SKM-1 treated with dmso at 0.1 percent for 144 hours (cell line): ENCODE measurements at regions not wholly inside any gene's neighbourhood (a gene's known extent, or its start where the extent isn't known, plus 50 kb on each side); places are given as distances from the start of the nearest gene placed in this dataset.
"Not testable (repeated sequence)": the region's sequence is repeated elsewhere in the genome, so short reads cannot be mapped to it uniquely, and the experiment has no call there.

Experiments used
- DNase-seq: peaks from one replicate; lab custom pipeline; 2025; ENCODE audit not compliant: unreplicated experiment; lab: John Stamatoyannopoulos, UW

- DNase-seq = no peak
Observed at GRCh38 chr1:64358692-64359091, 111.2 kb upstream of the CACHD1 start.

DNA sequence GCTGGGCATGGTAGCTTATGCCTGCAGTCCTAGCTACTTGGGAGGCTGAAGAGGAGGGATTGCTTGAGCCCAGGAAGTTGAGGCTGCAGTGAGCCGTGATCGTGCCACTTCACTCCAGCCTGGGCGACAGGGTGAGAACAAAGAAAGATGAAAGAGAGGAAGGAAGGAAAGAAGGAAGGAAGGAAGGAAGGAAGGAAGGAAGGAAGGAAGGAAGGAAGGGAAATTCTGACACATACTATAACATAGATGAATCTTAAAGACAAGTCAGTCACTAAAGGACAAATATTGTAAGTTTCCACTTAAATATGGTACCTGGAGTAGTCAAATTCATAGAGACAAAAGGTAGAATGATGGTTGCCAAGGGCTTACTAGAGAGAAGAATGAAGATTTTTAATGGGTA, 108.0 kb upstream of the CACHD1 start:
- no peak for DNase-seq

GRCh38 chr1:64363111-64363510, 106.8 kb upstream of the CACHD1 start:
- no peak for DNase-seq

- DNase-seq = no peak
Observed at GRCh38 chr1:64363616-64364015, 106.3 kb upstream of the CACHD1 start.

GRCh38 chr1:64366821-64367220, 103.1 kb upstream of the CACHD1 start:
- DNase-seq = no peak

GRCh38 chr1:64368344-64368743, 101.6 kb upstream of the CACHD1 start:
- DNase-seq = no peak

- DNase-seq = no peak
Observed at GRCh38 chr1:64378826-64379225, 91.1 kb upstream of the CACHD1 start.

GRCh38 chr1:64387389-64388285, 82.3 kb upstream of the CACHD1 start:
- no peak for DNase-seq

GRCh38 chr1:64388336-64388735, 81.6 kb upstream of the CACHD1 start:
- no peak for DNase-seq

GRCh38 chr1:64392109-64392508, 77.8 kb upstream of the CACHD1 start:
- no peak for DNase-seq

DNA sequence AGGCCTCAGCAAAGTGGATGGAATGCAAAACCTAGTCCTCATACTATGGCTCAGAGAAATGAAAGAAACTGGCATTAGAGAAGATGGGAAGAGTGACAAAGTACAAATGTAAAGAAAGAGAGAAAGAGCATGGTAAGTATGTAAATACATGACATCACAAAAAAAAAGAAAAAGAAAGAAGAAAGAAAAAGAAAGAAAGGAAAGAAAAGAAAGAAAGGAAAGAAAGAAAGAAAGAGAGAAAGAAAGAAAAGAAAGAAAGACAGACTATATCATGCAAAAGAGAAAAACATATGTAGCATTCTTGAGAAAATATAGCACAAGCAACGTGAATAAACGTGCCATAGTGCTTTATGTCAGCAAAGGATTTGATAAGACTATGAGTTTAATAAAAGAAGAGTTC, 76.1 kb upstream of the CACHD1 start:
- DNase-seq = no peak

- DNase-seq = no peak
Observed at GRCh38 chr1:64396817-64397216, 73.1 kb upstream of the CACHD1 start.

DNA sequence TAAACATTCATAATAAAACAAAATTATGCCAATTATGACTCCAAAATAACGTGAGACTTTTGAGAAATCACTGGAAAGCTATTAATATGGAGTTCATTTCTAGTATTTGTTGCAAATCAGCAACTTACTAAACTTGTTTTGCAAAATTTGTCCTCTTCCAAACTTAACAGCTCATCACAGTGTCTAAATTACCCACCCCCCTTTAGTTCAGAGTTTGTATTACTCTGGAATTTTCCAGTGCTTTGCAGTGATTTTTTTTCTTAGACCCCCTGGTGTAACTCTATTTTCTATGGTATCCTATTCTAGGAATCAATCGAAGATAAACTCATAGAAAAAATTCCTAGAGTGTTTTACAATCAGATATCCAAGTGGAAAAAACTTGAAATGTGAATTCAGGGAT, 72.4 kb upstream of the CACHD1 start:
- DNase-seq = no peak

DNA sequence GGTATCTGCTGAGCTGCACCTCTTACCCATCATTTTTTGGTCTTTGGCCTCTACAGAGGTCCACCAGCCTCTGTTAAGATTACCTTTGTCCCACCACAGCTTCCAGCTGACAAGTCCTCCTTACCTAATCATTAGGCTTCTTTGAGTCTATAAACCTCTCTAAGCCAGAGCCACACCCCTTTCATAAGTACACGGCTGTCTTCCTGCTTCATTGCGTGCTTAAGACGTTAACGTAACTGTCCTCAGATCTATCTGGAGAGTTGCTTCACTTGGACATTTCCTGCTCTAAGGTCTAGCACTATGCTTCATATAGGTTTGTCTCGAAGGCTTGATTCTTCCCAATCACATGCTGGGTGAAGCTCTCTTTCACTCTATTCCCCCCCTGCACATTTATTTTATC, 71.0 kb upstream of the CACHD1 start:
- no peak for DNase-seq

- no peak for DNase-seq
Observed at GRCh38 chr1:64401285-64401684, 68.6 kb upstream of the CACHD1 start.

DNA sequence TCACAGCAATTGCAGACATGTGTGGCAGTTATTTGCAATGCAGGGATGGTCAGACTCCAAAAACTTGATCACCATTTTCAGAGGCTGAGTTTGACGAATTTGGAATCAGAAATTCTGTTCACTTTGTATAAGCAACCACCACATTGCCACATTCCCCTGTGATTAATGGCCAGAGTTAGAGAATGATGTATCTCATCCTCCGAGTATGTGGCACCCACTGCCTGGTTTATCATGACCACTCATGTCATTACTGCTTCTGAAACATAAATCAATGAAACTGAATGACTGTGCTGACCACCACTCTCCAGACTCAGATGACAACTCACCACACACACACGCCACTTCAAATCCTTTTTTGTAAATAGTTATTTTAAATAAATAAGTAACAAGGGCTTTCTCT, 66.6 kb upstream of the CACHD1 start:
- no peak for DNase-seq

- no peak for DNase-seq
Observed at GRCh38 chr1:64404202-64404601, 65.7 kb upstream of the CACHD1 start.

GRCh38 chr1:64405833-64406232, 64.1 kb upstream of the CACHD1 start:
- no peak for DNase-seq

GRCh38 chr1:64410217-64410616, 59.7 kb upstream of the CACHD1 start:
- no peak for DNase-seq

GRCh38 chr1:64414855-64415546, 54.9 kb upstream of the CACHD1 start:
- not testable (repeated sequence) for DNase-seq

GRCh38 chr1:64417803-64418202, 52.1 kb upstream of the CACHD1 start:
- no peak for DNase-seq
